ENCODE measurements at regions not wholly inside any gene's neighbourhood (a gene's known extent, or its start where the extent isn't known, plus 50 kb on each side); places are given as distances from the start of the nearest gene placed in this dataset.

DNA sequence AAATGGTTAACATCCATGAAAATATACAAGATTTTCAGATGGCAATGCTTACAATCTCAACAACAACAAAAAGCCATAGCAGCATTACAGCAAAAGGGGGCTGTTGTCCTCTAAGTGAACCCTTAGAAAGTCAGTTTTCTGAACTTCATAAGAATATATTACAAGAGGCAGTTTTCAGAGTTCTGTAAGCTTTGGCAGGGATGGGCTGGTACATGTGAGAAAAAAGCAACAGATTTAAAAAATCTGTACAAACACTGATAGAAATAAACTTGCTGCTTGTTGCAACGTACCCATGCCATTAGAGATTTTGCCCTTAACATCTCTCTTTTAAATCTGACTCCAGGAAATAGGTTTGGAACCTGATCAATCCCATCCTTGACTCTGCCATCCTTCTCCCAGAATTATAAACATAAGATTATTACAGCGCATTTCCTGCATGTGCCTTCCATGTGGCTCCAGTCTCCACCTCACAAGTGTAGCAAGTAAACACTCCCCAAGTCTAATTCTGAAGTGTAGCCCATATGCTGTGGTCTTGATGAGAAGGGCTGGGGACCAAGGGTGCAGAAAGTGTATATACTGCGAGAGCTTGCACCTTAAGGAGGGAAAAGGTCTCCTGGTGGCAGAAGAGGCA, 101.4 kb upstream of the TSPAN2 start:
- Histone ChIP-seq H3K27ac (ENCODE audit: low read depth in 2 of 2, low read length in 2 of 2) (no peak overlapping the region), H3K36me3 (ENCODE audit: control insufficient read depth in 2 of 2, insufficient read depth in 2 of 2, low read length in 2 of 2) (no peaks in the 10 kb centered on the region), H3K27me3 (ENCODE audit: control insufficient read depth in 2 of 2, insufficient read depth in 2 of 2, low read length in 2 of 2) (no peaks in the 10 kb centered on the region), H3K9ac (ENCODE audit: low read depth in 1 of 2, low read length in 2 of 2) (no peak overlapping the region), H3K4me1 (ENCODE audit: control insufficient read depth in 2 of 2, insufficient read depth in 2 of 2, low read length in 2 of 2) (no peaks in the 10 kb centered on the region), H3K4me3 (ENCODE audit: low read length in 2 of 2) (no peak overlapping the region), H3K9me3 (ENCODE audit: control insufficient read depth in 2 of 2, low read length in 2 of 2) (no peaks in the 10 kb centered on the region)

GRCh38 chr1:115189814-115190539, 100.7 kb upstream of the TSPAN2 start:
- Histone ChIP-seq H3K27ac (ENCODE audit: low read depth in 2 of 2, low read length in 2 of 2) (no peak overlapping the region), H3K9ac (ENCODE audit: low read depth in 1 of 2, low read length in 2 of 2) (no peak overlapping the region), H3K9me3 (ENCODE audit: control insufficient read depth in 2 of 2, low read length in 2 of 2) (no peaks in the 10 kb centered on the region), H3K4me1 (ENCODE audit: control insufficient read depth in 2 of 2, insufficient read depth in 2 of 2, low read length in 2 of 2) (no peaks in the 10 kb centered on the region), H3K27me3 (ENCODE audit: control insufficient read depth in 2 of 2, insufficient read depth in 2 of 2, low read length in 2 of 2) (no peaks in the 10 kb centered on the region), H3K36me3 (ENCODE audit: control insufficient read depth in 2 of 2, insufficient read depth in 2 of 2, low read length in 2 of 2) (no peaks in the 10 kb centered on the region), H3K4me3 (ENCODE audit: low read length in 2 of 2) (no peak overlapping the region)

DNA sequence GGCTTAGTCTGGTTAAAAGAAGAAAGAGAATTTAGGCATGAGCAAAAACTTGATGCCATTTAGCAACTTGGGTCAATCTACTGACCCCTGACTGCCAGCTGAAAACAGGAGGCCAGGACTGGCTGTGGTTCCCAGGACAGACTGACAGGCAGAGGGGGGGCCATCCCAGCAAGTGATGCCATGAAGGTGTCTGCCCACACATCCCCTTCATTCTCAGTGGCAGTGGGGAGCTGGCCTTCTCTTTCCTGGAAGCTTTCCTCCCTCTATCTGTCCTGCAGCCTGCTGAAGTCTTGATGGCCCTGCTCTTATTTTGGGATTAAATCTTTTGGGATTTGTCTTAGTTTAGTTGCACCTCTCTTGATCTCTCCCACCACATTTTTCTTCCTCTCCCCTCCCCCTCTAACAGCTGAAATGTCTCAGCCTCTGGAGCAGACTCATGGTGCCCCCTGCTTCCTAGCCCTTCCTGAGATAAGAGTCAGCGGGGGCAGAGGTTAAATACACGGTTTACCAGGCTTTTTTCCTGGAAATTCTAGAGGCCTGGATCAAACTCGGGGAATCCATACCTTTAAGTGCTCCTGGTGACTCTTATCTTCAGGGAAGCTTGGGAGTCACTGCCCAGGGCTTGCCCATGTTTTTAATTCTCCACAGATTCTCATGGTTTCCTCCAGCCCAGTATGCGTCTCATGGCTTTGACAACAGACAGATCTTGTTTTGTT, 99.5 kb upstream of the TSPAN2 start:
- H3K27me3 ChIP-seq (ENCODE audit: control insufficient read depth in 2 of 2, insufficient read depth in 2 of 2, low read length in 2 of 2), result no peaks in the 10 kb centered on the region
- no peak overlapping the region for H3K27ac ChIP-seq (ENCODE audit: low read depth in 2 of 2, low read length in 2 of 2)
- H3K4me3 ChIP-seq (ENCODE audit: low read length in 2 of 2), result no peak overlapping the region
- H3K9me3 ChIP-seq (ENCODE audit: control insufficient read depth in 2 of 2, low read length in 2 of 2), result no peaks in the 10 kb centered on the region
- H3K36me3 ChIP-seq (ENCODE audit: control insufficient read depth in 2 of 2, insufficient read depth in 2 of 2, low read length in 2 of 2), result no peaks in the 10 kb centered on the region
- H3K4me1 ChIP-seq (ENCODE audit: control insufficient read depth in 2 of 2, insufficient read depth in 2 of 2, low read length in 2 of 2), result no peaks in the 10 kb centered on the region
- H3K9ac ChIP-seq (ENCODE audit: low read depth in 1 of 2, low read length in 2 of 2), result no peak overlapping the region

DNA sequence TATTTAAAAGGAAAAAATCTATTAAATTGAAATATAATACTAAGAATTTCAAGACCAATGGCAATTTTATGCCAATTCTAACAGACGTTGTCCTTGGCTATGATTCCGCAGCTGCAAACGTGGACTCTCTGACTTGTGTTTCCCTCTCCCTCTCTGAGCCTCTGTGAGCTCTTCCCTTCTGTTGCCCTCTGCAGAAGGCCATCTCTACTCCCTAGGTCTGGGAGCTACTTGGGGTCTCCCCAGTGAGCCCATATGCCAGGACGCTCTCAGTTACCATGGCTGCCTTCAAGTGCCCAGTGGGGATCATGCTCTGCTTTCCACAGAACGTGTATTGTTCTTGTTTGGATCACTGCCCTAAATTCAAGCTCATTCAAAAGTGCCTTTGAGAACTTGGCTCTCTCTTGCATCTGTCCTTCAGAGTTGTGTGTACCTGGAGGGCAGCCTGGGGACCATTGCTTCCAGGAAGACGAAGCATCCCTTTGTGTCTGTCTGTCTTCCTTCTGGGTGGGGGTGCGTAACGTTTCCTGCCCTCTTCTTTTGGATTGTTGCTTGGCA, 97.5 kb upstream of the TSPAN2 start:
- H3K36me3 ChIP-seq (ENCODE audit: control insufficient read depth in 2 of 2, insufficient read depth in 2 of 2, low read length in 2 of 2), result no peaks in the 10 kb centered on the region
- H3K4me3 ChIP-seq (ENCODE audit: low read length in 2 of 2), result no peak overlapping the region
- no peaks in the 10 kb centered on the region for H3K9me3 ChIP-seq (ENCODE audit: control insufficient read depth in 2 of 2, low read length in 2 of 2)
- H3K27me3 ChIP-seq (ENCODE audit: control insufficient read depth in 2 of 2, insufficient read depth in 2 of 2, low read length in 2 of 2), result no peaks in the 10 kb centered on the region
- no peak overlapping the region for H3K9ac ChIP-seq (ENCODE audit: low read depth in 1 of 2, low read length in 2 of 2)
- H3K27ac ChIP-seq (ENCODE audit: low read depth in 2 of 2, low read length in 2 of 2), result no peak overlapping the region
- no peaks in the 10 kb centered on the region for H3K4me1 ChIP-seq (ENCODE audit: control insufficient read depth in 2 of 2, insufficient read depth in 2 of 2, low read length in 2 of 2)

- H3K36me3 ChIP-seq (ENCODE audit: control insufficient read depth in 2 of 2, insufficient read depth in 2 of 2, low read length in 2 of 2), result no peaks in the 10 kb centered on the region
- H3K9ac ChIP-seq (ENCODE audit: low read depth in 1 of 2, low read length in 2 of 2), result no peak overlapping the region
- no peaks in the 10 kb centered on the region for H3K9me3 ChIP-seq (ENCODE audit: control insufficient read depth in 2 of 2, low read length in 2 of 2)
- H3K27me3 ChIP-seq (ENCODE audit: control insufficient read depth in 2 of 2, insufficient read depth in 2 of 2, low read length in 2 of 2), result no peaks in the 10 kb centered on the region
- H3K27ac ChIP-seq (ENCODE audit: low read depth in 2 of 2, low read length in 2 of 2), result no peak overlapping the region
- no peak overlapping the region for H3K4me3 ChIP-seq (ENCODE audit: low read length in 2 of 2)
- H3K4me1 ChIP-seq (ENCODE audit: control insufficient read depth in 2 of 2, insufficient read depth in 2 of 2, low read length in 2 of 2), result no peaks in the 10 kb centered on the region
Measured at GRCh38 chr1:115185336-115185735, 96.0 kb upstream of the TSPAN2 start.

DNA sequence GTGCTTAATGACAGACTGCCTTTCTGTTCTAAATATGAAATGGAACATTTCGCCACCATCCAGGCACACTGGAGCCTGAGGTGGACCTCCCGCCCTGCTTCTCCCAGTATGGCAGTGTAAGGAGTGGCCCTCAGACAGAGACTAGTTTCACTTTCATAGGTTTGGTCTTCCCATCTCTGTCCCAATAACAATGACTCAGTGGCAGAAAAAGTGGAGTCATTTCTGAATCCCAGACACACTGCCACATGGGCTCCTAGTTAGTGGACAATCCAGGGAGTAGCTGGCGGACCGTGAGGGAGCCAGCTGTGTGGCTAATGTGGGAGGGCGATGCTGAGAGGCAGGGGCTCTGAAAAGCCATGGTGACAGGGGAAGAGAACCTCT, 95.6 kb upstream of the TSPAN2 start:
- no peaks in the 10 kb centered on the region for H3K9me3 ChIP-seq (ENCODE audit: control insufficient read depth in 2 of 2, low read length in 2 of 2)
- no peaks in the 10 kb centered on the region for H3K36me3 ChIP-seq (ENCODE audit: control insufficient read depth in 2 of 2, insufficient read depth in 2 of 2, low read length in 2 of 2)
- H3K4me1 ChIP-seq (ENCODE audit: control insufficient read depth in 2 of 2, insufficient read depth in 2 of 2, low read length in 2 of 2), result no peaks in the 10 kb centered on the region
- no peak overlapping the region for H3K27ac ChIP-seq (ENCODE audit: low read depth in 2 of 2, low read length in 2 of 2)
- no peak overlapping the region for H3K4me3 ChIP-seq (ENCODE audit: low read length in 2 of 2)
- no peak overlapping the region for H3K9ac ChIP-seq (ENCODE audit: low read depth in 1 of 2, low read length in 2 of 2)
- H3K27me3 ChIP-seq (ENCODE audit: control insufficient read depth in 2 of 2, insufficient read depth in 2 of 2, low read length in 2 of 2), result no peaks in the 10 kb centered on the region

DNA sequence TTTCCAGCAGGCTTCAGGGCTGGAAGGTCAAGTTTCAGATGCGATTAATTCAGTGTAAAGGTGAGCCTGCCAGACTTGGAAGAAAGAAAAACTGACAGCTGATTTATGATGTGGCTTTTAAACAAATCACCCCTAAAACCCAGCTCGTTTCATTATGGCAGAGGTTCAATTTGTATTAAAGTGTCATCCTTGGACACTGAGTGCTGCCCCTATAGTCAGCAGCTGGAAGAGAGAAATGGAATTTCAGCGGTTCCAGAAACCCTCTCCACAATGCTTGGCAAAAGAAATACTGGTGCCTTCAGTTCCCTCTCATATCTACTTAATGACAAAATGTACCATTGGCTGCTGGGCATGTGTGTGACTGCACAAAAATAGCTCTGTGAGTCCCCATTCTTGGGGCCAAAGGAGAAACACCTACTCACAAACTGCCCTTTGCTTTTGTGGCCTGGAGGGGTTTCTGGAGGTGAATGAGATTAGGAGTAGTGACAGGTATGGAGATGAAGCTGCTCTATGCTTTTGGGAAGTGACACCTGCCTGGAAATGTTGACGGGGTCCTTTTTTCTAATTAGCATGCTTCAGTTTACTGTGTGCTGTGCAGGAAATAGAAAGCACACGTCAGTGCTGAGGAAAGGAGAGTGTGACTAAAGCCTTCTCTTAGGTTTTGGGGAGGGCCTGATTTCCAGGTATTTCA, 95.1 kb upstream of the TSPAN2 start:
- no peaks in the 10 kb centered on the region for H3K9me3 ChIP-seq (ENCODE audit: control insufficient read depth in 2 of 2, low read length in 2 of 2)
- no peak overlapping the region for H3K9ac ChIP-seq (ENCODE audit: low read depth in 1 of 2, low read length in 2 of 2)
- no peaks in the 10 kb centered on the region for H3K4me1 ChIP-seq (ENCODE audit: control insufficient read depth in 2 of 2, insufficient read depth in 2 of 2, low read length in 2 of 2)
- no peak overlapping the region for H3K27ac ChIP-seq (ENCODE audit: low read depth in 2 of 2, low read length in 2 of 2)
- no peaks in the 10 kb centered on the region for H3K36me3 ChIP-seq (ENCODE audit: control insufficient read depth in 2 of 2, insufficient read depth in 2 of 2, low read length in 2 of 2)
- no peak overlapping the region for H3K4me3 ChIP-seq (ENCODE audit: low read length in 2 of 2)
- no peaks in the 10 kb centered on the region for H3K27me3 ChIP-seq (ENCODE audit: control insufficient read depth in 2 of 2, insufficient read depth in 2 of 2, low read length in 2 of 2)

DNA sequence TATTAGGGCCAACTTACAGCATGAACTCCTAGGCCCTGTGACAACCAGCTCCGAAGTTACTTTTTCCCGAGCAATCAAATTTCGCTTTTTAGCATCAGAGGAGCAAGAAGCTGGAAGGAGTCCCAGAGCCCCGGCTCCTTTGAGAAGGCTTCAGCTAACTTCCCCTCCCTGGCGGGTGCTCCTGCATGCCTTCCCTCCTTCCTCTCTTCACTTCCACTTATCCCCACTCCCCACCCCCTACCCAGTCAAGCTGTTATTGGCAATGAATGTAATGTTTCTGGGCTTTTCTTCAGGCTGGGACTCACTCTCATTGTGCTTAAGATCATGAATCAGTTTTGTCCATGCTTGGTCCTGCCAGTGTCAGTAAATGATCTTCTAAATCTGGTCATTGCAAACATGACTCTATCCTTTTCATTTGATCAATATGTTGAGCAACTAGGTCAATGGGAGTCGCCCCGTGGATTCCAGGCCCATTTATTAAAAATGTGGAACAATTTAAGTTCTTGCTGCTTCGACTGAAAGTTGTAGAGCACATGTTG, 94.5 kb upstream of the TSPAN2 start:
- Histone ChIP-seq H3K4me1 (ENCODE audit: control insufficient read depth in 2 of 2, insufficient read depth in 2 of 2, low read length in 2 of 2) (no peaks in the 10 kb centered on the region), H3K4me3 (ENCODE audit: low read length in 2 of 2) (no peak overlapping the region), H3K9me3 (ENCODE audit: control insufficient read depth in 2 of 2, low read length in 2 of 2) (no peaks in the 10 kb centered on the region), H3K36me3 (ENCODE audit: control insufficient read depth in 2 of 2, insufficient read depth in 2 of 2, low read length in 2 of 2) (no peaks in the 10 kb centered on the region), H3K27ac (ENCODE audit: low read depth in 2 of 2, low read length in 2 of 2) (no peak overlapping the region), H3K27me3 (ENCODE audit: control insufficient read depth in 2 of 2, insufficient read depth in 2 of 2, low read length in 2 of 2) (no peaks in the 10 kb centered on the region), H3K9ac (ENCODE audit: low read depth in 1 of 2, low read length in 2 of 2) (no peak overlapping the region)

DNA sequence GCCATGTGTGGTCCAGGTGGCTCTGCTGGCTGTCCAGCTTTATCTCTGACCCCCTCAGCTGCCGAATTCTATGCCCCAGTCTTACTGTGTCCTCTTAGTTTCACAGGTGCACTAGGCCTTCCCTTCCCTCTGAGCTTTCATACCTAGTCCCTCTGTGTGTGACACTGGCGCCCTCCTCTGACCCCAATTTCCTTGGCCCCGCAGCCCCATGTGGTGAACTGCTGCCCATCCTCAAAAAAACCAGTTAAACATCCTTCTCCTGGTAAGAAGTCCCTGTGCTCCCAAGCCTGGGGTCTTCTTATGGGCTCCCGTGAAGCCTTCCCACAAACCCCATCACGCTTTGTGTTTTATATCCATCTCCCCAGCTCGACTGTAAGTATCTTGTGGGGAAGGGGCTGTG, 93.9 kb upstream of the TSPAN2 start:
- Histone ChIP-seq H3K9ac (ENCODE audit: low read depth in 1 of 2, low read length in 2 of 2) (no peak overlapping the region), H3K36me3 (ENCODE audit: control insufficient read depth in 2 of 2, insufficient read depth in 2 of 2, low read length in 2 of 2) (no peaks in the 10 kb centered on the region), H3K9me3 (ENCODE audit: control insufficient read depth in 2 of 2, low read length in 2 of 2) (no peaks in the 10 kb centered on the region), H3K27me3 (ENCODE audit: control insufficient read depth in 2 of 2, insufficient read depth in 2 of 2, low read length in 2 of 2) (no peaks in the 10 kb centered on the region), H3K4me3 (ENCODE audit: low read length in 2 of 2) (no peak overlapping the region), H3K27ac (ENCODE audit: low read depth in 2 of 2, low read length in 2 of 2) (no peak overlapping the region), H3K4me1 (ENCODE audit: control insufficient read depth in 2 of 2, insufficient read depth in 2 of 2, low read length in 2 of 2) (no peaks in the 10 kb centered on the region)
